Mucosa of gallbladder (tissue), 1 donor: ENCODE measurements at regions not wholly inside any gene's neighbourhood (a gene's known extent, or its start where the extent isn't known, plus 50 kb on each side); places are given as distances from the start of the nearest gene placed in this dataset.

ENCODE experiments used
- DNase-seq: peaks from one replicate; pipeline ENCODE4 v3.0.0-alpha.2; 2020; ENCODE audit warnings: low spot score
- donor health status: DM: no; HTN: no; CAD: no.

DNA sequence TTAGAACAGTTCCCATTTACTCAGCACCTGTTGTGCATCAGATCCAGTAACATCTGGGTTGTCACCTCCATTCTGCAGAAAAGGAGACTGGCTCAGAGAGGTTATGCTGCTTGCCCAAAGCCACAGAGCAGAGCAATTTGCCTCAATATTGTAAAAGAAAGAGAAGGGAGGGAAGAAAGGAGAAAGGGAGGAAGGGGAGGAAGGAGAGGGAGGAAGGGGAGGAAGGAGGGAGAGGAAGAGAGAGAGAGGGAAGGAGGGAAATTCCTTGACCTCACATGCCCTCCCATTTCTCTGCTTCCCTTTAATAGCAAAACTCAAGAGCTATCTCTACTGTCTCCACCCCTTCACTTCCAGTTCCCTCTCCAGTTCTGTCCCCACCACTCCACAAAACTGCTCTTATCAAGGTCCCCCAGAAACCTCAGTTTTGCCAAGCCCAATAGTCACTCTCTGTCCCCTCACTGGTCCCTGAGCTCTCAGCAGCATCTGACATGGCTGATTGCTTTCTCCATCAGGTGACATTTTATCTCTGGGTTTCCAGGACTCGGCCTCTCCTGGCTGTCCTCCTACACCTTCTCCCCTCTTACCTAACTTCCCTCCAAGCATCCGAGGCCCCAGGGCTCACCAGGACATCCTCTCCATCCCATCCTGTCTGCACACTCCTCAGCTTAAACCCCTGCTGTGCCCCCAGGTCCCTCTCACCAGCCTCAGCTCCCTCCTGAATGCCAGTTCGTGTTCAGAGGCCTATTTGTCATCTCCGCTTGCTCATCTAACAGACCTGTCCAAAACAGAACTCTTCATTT lies 104.7 kb upstream of the LINGO1 start:
- DNase-seq, result no peak

DNA sequence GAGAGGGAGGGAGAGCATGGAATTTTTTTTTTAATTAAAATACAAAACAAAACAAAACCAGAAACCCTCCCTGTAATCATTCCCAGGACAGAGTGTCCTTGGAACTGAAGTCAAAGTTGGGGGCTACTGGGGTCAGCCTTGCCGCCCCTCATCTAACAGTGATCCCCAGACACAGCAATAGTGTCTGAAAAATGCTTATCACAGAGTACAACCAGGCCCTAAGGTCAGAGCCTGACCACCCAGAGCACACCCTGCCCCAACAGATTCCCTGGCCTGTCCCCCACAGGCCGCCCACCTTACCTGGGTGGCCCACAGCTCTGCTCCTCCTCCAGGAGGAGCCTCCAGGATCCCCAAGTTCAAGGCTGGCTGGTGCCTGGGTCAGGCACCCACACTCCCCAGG lies 101.6 kb upstream of the LINGO1 start:
- no peak for DNase-seq

DNA sequence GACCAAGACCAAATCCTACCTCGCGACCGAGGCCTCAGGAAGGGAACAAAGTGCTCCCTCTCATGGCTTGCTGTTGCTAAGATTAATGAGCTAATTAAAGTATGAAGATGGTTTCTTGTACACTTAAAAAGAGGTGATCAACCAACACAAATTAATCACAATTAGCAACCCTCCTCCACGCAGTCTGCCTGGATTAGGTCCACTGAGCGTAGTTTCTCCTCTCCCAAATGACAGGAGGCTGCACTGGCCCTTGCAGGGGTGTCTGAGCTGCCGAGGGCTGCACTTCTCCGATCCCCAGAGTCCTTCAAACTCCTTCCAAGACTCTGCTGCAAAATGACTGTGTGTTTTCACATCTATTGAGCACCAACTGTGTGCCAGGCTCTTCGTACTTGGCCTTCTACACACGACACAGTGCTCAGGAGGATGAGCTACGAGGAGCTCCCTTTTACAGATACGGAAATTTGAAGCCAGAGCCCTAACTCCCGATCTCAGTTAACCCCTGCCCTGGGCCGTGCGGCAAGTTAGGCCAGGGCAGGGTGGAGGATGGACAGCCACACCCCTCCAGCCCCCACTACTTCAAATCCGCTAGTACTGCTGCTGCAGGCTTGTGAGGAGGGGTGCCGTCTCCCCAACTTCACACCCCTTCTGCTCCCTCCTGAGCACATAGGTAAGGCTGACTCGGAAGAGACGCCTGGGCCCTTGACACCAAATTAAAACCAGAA lies 101.0 kb upstream of the LINGO1 start:
- no peak for DNase-seq

DNA sequence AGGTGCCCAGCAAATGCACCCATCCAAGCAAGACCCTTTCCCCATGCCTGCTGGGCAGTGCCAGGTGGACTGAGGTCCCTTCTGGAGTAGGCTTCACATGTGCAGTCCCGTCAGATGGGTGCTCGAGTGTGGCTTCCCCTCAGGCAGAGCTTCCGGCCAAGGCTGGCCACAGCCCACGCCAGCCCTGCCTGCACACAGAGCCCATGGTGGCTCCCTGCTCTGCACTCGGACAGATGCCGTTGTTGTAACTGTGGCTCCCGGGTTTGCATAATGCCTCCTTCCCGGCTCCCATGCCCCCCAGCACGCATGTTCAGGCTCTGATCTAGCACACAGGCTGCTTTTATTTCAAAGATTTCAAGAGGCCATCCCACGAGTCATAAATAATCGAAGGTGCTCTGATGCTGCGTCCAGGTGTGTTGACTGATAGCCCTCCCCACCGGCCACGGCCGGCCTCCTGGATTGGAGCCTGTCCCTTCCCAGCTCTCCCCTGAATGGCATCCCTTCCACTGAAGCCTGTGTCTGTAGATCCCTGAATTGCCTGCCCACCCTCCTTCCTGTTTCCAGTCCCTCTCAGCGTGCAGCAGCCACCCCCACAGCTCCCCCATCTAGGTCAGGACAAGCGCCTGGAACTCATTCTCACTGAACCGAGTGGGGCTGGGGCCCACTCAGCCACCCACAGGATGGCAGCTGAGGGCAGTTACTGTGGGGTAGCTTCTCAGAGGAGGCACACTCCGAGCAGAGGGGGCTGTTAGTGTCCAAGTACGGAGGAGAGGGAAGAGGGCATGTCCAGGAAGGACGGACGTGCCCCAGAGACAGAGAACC lies 100.0 kb upstream of the LINGO1 start:
- no peak for DNase-seq

DNA sequence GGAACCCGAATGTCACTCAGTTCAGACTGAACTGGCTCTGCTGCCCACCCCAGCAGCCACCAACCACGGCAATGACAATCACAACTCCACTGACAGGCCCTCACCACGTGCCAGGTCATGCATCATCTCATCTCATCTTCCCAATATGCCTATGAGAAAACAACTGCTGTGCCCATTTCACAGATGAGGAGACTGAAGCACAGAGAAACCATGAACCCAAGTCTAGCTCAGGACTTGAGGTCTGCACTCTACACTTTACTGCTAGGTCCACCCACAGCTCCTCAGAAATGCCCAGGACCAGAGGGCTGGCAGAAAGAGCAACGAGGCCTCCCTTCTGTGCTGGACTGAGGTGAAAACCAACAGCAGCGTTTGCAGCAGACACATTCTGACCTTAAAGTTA lies 99.2 kb upstream of the LINGO1 start:
- DNase-seq, result no peak

DNA sequence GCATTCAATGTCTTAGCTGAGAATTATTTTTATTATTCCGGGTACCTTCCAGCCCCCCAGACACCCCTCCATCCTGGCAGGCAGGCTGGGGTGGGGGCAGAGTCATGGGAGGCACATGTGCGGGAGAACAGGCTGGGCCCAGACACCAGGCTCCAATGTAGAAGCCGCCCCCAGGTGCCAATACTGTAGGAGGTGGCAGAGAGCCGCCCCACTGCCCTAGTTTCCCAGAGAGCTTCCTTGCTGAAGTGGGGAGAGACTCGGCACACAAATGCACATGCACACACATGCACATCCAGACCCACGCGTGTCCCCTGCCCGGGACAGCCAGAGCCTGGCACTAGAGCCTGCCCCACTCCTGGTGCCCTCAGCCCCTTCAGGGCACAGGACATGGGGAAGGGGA lies 98.4 kb upstream of the LINGO1 start:
- no peak for DNase-seq

DNA sequence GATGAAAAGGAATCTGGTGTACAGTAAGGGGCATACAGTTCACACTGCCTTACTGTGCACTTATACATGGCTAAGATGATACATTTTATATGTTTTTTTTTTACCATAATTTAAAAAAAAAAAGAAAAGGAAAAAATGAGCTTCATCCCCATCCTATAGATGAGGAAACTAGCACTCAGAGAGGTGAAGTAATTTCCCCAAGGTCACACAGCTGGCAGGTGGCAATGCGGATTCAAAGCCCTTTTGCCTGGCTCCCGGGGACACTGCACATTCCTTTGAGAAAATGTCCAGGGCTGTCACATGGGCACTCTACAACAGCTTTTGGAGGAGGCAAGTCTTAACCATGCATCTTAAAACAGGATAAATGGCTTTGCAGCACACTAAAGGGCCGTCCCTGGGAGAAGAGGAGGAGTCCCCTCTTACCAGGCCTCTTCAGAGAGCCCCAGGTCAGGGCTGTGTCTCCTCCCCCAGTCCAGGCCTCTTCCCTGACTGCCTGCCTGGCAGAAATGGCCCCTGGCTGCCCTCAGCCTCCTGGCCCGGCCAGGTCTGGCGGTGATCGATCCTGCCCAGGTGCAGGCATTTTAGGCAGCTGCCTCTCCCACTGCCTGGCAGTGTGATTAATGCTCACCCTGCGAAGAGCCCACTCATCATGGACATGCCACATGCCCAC lies 95.1 kb upstream of the LINGO1 start:
- no peak for DNase-seq

DNA sequence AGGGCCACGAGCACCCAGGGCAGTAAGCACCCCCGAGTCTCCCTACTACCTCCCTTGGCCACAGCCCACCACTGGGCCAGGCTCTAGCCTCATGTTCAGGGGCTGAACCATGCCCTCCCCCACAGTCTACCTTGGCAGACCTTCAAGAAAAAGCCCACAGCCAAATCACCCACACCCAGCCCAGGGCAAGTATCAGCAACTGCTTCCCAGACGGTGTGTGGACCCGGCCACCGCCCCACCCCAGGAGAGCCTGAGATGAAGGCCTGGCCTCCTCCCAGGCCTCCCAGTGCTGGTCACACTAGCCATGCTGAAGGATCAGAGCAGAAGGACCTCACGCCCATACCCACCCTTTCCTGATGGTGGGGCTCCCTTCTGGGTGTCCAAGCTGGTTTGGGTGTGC lies 92.0 kb upstream of the LINGO1 start:
- no peak for DNase-seq

DNA sequence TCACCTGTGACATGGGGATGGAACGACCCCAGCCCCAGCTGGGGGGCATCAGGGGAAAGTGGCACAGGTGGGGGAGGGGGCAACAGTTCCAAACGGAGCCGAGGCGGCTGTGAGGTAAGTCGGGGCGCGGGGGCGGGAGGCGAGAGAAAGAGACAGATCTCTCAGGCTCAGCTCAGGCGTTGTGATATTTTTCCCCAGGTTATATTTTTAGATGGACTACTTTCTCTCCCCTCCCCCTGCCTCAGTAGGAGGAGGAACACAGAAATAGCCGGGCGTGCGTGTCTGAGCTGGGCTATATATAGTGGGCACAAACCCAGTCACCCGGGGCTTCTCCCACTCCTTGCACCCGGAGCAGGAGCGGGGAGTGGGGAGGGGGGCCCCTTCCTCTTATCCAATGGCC lies 91.0 kb upstream of the LINGO1 start:
- no peak for DNase-seq

DNA sequence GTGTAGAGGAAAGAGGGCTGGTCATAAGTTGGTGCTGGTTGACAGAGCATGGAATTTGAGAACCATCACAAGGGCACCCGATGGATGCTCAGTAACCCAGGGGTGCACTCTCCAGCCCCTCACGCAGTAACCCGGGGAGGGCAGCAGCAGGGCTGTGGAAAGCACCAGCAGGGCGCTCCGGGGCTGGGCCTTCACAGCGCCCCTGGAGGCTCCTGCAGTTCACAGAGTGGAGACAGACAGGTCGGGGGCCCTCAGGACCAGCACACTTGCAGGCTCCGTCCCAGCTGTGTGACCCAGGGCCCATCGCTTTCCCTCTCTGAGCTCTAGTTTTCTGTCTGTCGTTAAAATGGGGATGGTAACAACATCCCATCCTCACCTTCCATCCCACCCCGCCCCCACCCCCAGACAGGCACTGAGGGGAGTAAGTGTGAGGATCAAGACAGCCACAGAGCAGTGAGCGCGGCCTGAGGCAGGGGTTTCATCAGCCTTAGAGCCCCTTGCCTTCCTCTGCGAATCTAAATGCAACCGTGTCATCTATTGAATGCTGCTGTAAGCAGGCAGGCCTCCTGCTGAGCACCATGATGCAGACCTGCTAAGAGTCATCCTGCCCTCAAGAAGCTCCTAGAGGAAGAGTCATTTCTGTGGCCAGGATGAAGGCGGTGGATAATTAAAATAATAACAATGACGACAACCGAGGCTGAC lies 90.2 kb upstream of the LINGO1 start:
- DNase-seq, result no peak

DNA sequence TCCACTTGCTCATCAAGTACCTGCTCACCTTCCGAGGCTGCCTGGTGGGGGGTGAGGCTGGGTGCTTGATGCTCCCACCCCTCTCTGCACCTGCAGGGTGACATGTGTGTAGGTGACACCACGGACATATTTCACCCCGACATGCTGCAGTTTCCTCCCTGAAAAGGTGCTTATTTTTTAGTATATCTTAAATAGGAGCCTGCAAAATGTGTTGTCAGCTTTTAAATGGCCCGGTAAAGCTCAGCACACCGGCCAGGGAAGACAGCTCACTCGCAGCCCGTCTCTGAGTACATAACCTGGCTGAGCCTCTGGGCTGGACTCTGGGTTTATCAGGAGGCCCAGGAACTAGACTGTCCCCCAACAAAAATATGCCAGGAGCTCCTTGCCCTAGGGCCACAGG lies 89.3 kb upstream of the LINGO1 start:
- DNase-seq, result no peak

DNA sequence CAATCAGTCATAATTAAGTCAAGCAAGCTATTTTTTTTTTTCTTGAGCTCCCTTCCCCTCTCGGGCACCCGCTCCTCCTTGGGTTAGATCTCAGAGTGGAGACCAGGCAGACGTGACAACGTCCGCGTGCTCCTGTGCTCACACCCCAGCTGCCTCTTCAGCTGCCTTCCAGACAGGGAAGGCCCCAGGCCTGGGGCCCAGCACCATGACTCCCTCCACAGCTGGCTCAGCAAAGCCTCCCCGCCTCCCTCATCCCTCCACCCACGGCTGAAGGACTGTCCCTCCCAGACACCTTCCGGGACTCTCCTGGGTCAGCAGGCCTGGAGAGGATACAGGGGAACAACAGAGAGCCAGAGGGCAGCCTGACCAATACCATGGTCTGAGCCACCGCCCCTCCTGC lies 87.9 kb upstream of the LINGO1 start:
- DNase-seq, result no peak

DNA sequence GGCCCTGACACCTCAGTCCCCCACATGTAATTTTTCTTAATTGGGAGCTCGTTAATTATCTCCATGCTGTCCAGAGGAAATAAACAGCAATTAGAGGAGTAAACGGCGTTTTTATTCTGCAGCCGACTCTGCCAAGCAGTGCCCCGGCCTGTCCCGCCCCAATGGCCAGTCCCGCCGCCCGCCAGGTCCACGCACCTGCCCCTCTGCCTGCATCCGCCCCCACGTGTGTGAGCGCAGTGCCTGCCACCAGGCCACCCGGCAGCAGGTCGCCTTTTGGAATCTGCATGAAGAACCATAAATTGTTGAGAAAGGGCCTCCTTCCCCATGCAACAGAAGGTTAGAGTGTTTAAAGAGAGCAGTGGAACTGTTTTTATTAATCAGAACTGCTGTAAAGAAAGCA lies 87.5 kb upstream of the LINGO1 start:
- DNase-seq, result no peak

DNA sequence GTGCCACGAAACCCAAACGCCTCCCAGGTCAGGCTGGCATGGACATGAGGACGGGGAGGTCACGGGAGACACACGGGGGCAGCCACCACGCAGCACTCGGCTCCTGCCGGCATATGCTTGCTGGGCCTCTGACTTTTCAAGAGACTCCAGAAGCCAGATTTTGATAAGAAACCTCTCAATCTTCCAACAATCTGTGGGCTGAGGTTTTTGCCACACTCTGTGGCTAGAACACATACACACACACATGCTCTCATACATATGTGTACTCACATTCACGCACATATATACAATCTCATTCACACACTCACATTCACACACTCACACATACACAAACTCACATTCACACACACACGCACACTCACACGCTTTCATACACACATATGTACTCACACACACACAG lies 86.7 kb upstream of the LINGO1 start:
- no peak for DNase-seq

DNA sequence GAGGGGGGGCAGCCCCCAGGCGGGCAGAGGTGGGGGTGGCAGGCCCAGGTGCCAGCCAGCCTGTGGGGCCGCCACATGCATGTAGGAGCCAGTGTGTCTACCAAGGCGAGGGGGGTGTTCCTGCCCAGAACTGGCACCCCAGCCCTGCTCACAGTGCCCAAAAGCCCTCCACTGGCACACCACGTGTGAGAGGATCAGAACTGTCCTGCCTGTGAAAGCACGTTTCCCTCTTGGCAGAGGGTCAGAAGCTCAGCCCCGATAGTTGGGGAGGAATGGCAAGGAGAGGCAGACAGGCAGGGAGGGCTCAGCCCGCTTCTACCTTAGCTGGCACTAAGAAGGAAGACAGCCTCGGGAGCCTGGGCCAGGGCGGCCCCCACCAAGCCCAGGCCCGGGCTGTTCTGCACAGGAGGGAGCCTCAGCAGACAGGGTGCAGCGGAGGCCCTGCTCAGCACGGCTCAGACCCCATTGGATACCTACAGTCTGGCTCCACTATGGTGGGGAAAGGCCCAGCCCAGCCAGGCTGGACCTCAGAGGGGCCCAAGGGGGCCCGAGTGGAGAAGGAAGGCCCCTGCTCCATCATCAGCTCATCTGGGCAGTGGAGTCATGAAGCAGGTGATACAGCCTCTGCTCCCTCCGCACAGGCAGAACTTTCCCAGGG lies 84.8 kb upstream of the LINGO1 start:
- DNase-seq, result no peak

DNA sequence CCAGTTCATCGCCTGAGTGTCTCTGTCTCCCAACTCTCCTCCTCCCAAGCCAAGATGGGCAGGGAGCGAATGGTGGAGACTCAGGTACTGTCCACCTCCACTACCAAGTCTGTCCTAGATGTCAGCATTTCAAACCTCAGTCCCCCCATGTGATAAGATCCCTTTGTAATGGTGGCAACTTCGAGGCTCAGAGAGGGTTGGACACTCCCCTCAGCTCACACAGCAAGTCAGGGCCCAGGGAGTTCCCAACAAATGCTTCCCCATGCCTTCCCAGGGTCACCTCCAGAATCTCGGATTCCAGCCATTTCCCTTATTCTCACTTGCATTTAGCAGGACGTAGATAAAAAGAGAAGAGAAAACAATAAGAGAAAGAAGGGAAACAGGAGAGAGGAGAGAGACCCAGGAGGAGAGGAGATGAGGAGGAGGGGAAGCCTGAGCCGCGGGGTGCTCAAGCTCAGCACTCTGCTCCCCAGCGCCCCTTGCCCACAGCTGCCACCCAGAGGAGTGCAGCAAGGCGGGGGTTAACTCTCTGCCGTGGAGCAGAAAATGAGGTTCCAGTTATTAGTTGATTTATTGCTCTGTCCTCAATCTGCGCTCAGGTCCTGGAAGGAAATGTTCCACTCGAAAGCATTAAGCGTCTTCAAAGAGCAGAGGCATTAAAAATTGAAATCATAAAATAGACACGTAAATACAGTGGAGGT lies 84.1 kb upstream of the LINGO1 start:
- no peak for DNase-seq

DNA sequence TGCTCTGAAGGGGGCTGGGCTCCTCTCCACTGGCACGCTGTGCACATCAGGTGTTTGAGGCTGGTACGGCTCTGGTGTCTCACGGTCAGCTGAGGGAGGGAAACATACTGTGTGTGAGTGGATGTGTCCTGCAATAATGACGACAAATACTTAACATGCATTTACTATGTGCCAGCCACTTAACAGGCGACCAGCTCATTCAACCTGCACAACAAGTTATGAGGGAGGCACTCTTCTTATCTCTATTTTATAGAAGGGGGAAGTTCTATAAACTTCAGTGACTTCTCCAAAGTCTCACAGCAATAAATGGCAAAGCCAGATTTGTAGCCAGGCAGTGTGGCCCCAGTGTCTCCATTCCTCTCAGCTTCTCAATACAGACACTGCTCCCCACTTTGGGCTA lies 83.1 kb upstream of the LINGO1 start:
- no peak for DNase-seq

DNA sequence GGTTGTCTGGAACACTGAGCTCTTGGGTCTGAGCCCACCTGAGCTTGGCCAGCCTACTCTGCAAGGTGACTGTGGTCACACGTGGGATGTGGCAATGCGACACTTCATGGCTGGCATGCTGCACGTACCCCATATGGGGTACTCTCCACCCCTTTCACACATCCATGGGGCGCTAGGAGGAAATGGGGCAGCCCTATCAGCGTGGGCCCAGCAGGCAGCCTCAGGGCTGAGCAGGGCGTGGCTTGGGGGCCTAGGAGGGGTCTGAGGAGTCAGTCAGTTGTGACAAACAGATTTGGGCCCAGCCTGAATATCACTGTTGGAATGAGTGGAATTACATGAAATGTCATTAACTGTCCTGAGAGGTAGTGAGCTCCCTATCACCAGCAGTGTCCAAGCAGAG lies 82.3 kb upstream of the LINGO1 start:
- no peak for DNase-seq

DNA sequence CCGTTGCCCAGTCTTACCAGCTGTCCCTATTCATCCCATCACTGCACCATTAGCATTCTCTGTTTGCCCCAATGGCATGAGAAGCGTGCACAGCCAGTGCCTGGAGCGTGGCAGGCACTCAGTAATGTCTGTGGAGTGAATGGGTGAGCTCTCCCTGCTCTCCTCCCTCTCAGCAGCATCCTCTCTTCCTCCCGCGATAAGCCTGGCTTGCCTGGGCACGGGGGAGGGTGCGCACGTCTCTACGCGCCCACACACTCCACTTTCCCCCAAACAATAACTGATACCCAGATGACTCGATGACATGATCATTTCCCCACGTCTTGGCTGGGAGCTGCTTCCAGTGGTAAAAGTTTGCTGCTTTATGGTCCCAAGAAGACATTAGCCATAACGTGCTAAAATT lies 81.8 kb upstream of the LINGO1 start:
- DNase-seq, result no peak

DNA sequence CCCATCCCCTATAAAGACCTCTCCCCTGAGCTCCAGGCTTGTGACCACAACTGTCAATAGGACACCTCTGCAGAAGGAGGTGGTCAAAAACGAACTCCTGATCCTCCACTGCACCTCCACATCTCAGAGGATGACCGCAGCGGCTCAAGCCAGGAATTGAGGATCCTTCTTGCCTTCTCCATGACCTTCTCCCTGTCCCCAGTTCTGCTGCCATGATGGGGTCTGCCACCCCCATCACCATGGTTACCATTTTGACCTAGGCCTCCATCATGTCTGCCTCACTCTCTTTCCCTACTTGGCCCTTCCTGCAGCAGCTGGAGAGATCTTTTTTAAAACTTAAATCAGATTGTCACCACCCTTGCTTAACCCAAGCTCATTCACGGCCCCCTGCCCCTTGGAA lies 81.3 kb upstream of the LINGO1 start:
- DNase-seq, result no peak
